ENCODE measurements at regions not wholly inside any gene's neighbourhood (a gene's known extent, or its start where the extent isn't known, plus 50 kb on each side); places are given as distances from the start of the nearest gene placed in this dataset.

- TF ChIP-seq CTCF (IDR thresholded peaks at IDR 0.05; ENCODE audit: control extremely low read depth in 1 of 3, insufficient read depth in 1 of 3, low read depth in 1 of 3, low read length in 3 of 3) = no peak
- TF ChIP-seq E2F6 (IDR thresholded peaks at IDR 0.05) = no peak
- no peak for TF ChIP-seq TBP (IDR thresholded peaks at IDR 0.05; ENCODE audit: low read depth, low read length)
- TF ChIP-seq SUZ12 (IDR thresholded peaks at IDR 0.05; ENCODE audit: low read length) = no peak
These were observed 92.6 kb downstream of the MYCN start for GRCh38 chr2:16033032-16033293.

All from H1 (cell line).